ENCODE measurements at regions not wholly inside any gene's neighbourhood (a gene's known extent, or its start where the extent isn't known, plus 50 kb on each side); places are given as distances from the start of the nearest gene placed in this dataset.

GRCh38 chr12:126196263-126196662, 1131.0 kb downstream of the AACS start:
- no peak for DNase-seq (ENCODE audit: low read depth)

- no peak for DNase-seq (ENCODE audit: low read depth)
Measured at GRCh38 chr12:126198516-126198915, 1133.3 kb downstream of the AACS start.

- DNase-seq (ENCODE audit: low read depth) = no peak
Measured at GRCh38 chr12:126198966-126199692, 1133.9 kb downstream of the AACS start.

GRCh38 chr12:126201981-126202537, 1136.8 kb downstream of the AACS start:
- no peak for DNase-seq (ENCODE audit: low read depth)

GRCh38 chr12:126204326-126204725, 1139.1 kb downstream of the AACS start:
- no peak for DNase-seq (ENCODE audit: low read depth)

- no peak for DNase-seq (ENCODE audit: low read depth)
Measured at GRCh38 chr12:126210026-126210425, 1144.8 kb downstream of the AACS start.

- no peak for DNase-seq (ENCODE audit: low read depth)
Measured at GRCh38 chr12:126210448-126210847, 1145.2 kb downstream of the AACS start.

GRCh38 chr12:126212824-126213223, 1147.6 kb downstream of the AACS start:
- no peak for DNase-seq (ENCODE audit: low read depth)

GRCh38 chr12:126218697-126219096, 1153.5 kb downstream of the AACS start:
- no peak for DNase-seq (ENCODE audit: low read depth)

GRCh38 chr12:126219139-126219538, 1153.9 kb downstream of the AACS start:
- no peak for DNase-seq (ENCODE audit: low read depth)

GRCh38 chr12:126219654-126220279, 1154.5 kb downstream of the AACS start:
- no peak for DNase-seq (ENCODE audit: low read depth)

GRCh38 chr12:126224032-126224431, 1158.8 kb downstream of the AACS start:
- DNase-seq (ENCODE audit: low read depth) = no peak

GRCh38 chr12:126228936-126229335, 1163.7 kb downstream of the AACS start:
- DNase-seq (ENCODE audit: low read depth) = no peak

- DNase-seq (ENCODE audit: low read depth) = no peak
Measured at GRCh38 chr12:126232711-126233110, 1167.5 kb downstream of the AACS start.

GRCh38 chr12:126233625-126234024, 1168.4 kb downstream of the AACS start:
- DNase-seq (ENCODE audit: low read depth) = no peak

GRCh38 chr12:126243814-126244440, 1178.7 kb downstream of the AACS start:
- no peak for DNase-seq (ENCODE audit: low read depth)

GRCh38 chr12:126247936-126248335, 1182.7 kb downstream of the AACS start:
- no peak for DNase-seq (ENCODE audit: low read depth)

GRCh38 chr12:126248871-126249403, 1183.7 kb downstream of the AACS start:
- no peak for DNase-seq (ENCODE audit: low read depth)

- no peak for DNase-seq (ENCODE audit: low read depth)
Measured at GRCh38 chr12:126258190-126258589, 1193.0 kb downstream of the AACS start.

- no peak for DNase-seq (ENCODE audit: low read depth)
Measured at GRCh38 chr12:126262829-126263228, 1197.6 kb downstream of the AACS start.

GRCh38 chr12:126268222-126268621, 1203.0 kb downstream of the AACS start:
- no peak for DNase-seq (ENCODE audit: low read depth)

GRCh38 chr12:126271159-126271558, 1205.9 kb downstream of the AACS start:
- no peak for DNase-seq (ENCODE audit: low read depth)

GRCh38 chr12:126282691-126283090, 1217.5 kb downstream of the AACS start:
- no peak for DNase-seq (ENCODE audit: low read depth)

Measured in HS-27A (cell line).